GM21717 (cell line): ENCODE measurements at regions not wholly inside any gene's neighbourhood (a gene's known extent, or its start where the extent isn't known, plus 50 kb on each side); places are given as distances from the start of the nearest gene placed in this dataset.

Experiments used
- ATAC-seq: cut with Tn5 transposase; IDR thresholded peaks from one replicate; pipeline ENCODE4 v1.9.1; 2021; ENCODE audit warnings: mild to moderate bottlenecking, moderate library complexity; ENCODE audit not compliant: unreplicated experiment

GRCh38 chr16:13781575-13782338, 138.2 kb upstream of the ERCC4 start:
- no peak for ATAC-seq

GRCh38 chr16:13791095-13791494, 128.9 kb upstream of the ERCC4 start:
- no peak for ATAC-seq

- ATAC-seq = no peak
Observed at GRCh38 chr16:13793841-13794409, 126.0 kb upstream of the ERCC4 start.

- no peak for ATAC-seq
Observed at GRCh38 chr16:13795131-13795530, 124.8 kb upstream of the ERCC4 start.

GRCh38 chr16:13797718-13798117, 122.2 kb upstream of the ERCC4 start:
- no peak for ATAC-seq

GRCh38 chr16:13798211-13798610, 121.7 kb upstream of the ERCC4 start:
- ATAC-seq = no peak

- no peak for ATAC-seq
Observed at GRCh38 chr16:13803974-13804373, 116.0 kb upstream of the ERCC4 start.

- ATAC-seq = no peak
Observed at GRCh38 chr16:13805951-13806350, 114.0 kb upstream of the ERCC4 start.

GRCh38 chr16:13806671-13807070, 113.3 kb upstream of the ERCC4 start:
- no peak for ATAC-seq

- ATAC-seq = no peak
Observed at GRCh38 chr16:13808102-13808501, 111.9 kb upstream of the ERCC4 start.

- ATAC-seq = no peak
Observed at GRCh38 chr16:13809765-13810164, 110.2 kb upstream of the ERCC4 start.

- ATAC-seq = no peak
Observed at GRCh38 chr16:13811834-13812233, 108.1 kb upstream of the ERCC4 start.

GRCh38 chr16:13816701-13817100, 103.3 kb upstream of the ERCC4 start:
- no peak for ATAC-seq

GRCh38 chr16:13823501-13823900, 96.5 kb upstream of the ERCC4 start:
- ATAC-seq = no peak

- ATAC-seq = no peak
Observed at GRCh38 chr16:13829697-13830299, 90.2 kb upstream of the ERCC4 start.

GRCh38 chr16:13833515-13833914, 86.4 kb upstream of the ERCC4 start:
- no peak for ATAC-seq

GRCh38 chr16:13835387-13835786, 84.6 kb upstream of the ERCC4 start:
- no peak for ATAC-seq

GRCh38 chr16:13835935-13836730, 83.8 kb upstream of the ERCC4 start:
- ATAC-seq = no peak

- no peak for ATAC-seq
Observed at GRCh38 chr16:13838401-13839190, 81.4 kb upstream of the ERCC4 start.

GRCh38 chr16:13839577-13839976, 80.4 kb upstream of the ERCC4 start:
- ATAC-seq = no peak

GRCh38 chr16:13845232-13845631, 74.7 kb upstream of the ERCC4 start:
- ATAC-seq = no peak
